ENCODE measurements at regions not wholly inside any gene's neighbourhood (a gene's known extent, or its start where the extent isn't known, plus 50 kb on each side); places are given as distances from the start of the nearest gene placed in this dataset.

GRCh38 chr7:93773446-93773845 lies 117.1 kb downstream of the TFPI2 start:
- TF ChIP-seq POLR2AphosphoS2 (IDR thresholded peaks at IDR 0.05; ENCODE audit: low read depth, low read length), result no peak
- no peak for TF ChIP-seq ZNF562 (CRISPR knock-in tag; IDR thresholded peaks at IDR 0.05; ENCODE audit: borderline replicate concordance)
- TF ChIP-seq EP300 (IDR thresholded peaks at IDR 0.05; ENCODE audit: low read depth in 2 of 2, low read length in 2 of 2), result no peak
- no peak for TF ChIP-seq EP300 (CRISPR knock-in tag; IDR thresholded peaks at IDR 0.05; ENCODE audit: borderline replicate concordance)
- TF ChIP-seq SRF (IDR thresholded peaks at IDR 0.05; ENCODE audit: low read depth, low read length), result no peak
- no peak for TF ChIP-seq ZNF274 (CRISPR knock-in tag; IDR thresholded peaks at IDR 0.05)
- no peak for TF ChIP-seq CTCF (CRISPR knock-in tag; IDR thresholded peaks at IDR 0.05)
- TF ChIP-seq SALL2 (CRISPR knock-in tag; IDR thresholded peaks at IDR 0.05), result no peak
- no peak for TF ChIP-seq HNRNPH1 (optimal IDR thresholded peaks at IDR 0.05; ENCODE audit: low read depth, low read length)
- TF ChIP-seq MYNN (CRISPR knock-in tag; IDR thresholded peaks at IDR 0.05; ENCODE audit: low read depth), result no peak
- no peak for TF ChIP-seq PHF21A (CRISPR knock-in tag; IDR thresholded peaks at IDR 0.05)

Measured in HepG2 (cell line).